ENCODE measurements at regions not wholly inside any gene's neighbourhood (a gene's known extent, or its start where the extent isn't known, plus 50 kb on each side); places are given as distances from the start of the nearest gene placed in this dataset.

GRCh38 chr15:35755237-35755802 lies 209.4 kb upstream of the DPH6 start:
- no peak overlapping the region for H3K4me3 Mint-ChIP-seq (ENCODE audit: unreplicated experiment)
- no TSS peak for BruUV-seq (replicated peaks)
- H3K9me3 Mint-ChIP-seq (ENCODE audit: unreplicated experiment), result no peaks in the 10 kb centered on the region
- no peak for TF ChIP-seq CTCF (IDR thresholded peaks at IDR 0.05; ENCODE audit: unreplicated experiment)
- H3K27ac Mint-ChIP-seq (ENCODE audit: low read depth, unreplicated experiment), result no peak overlapping the region
- H3K4me1 Mint-ChIP-seq (ENCODE audit: insufficient read depth, unreplicated experiment), result no peaks in the 10 kb centered on the region
- POLR2A ChIA-PET, result interaction anchor here (0.7 kb wide), 1 partner anchor 685 kb away, joined by 3 read pairs; no protein-coding TSS in a partner anchor
- no peaks in the 10 kb centered on the region for H3K27me3 Mint-ChIP-seq (ENCODE audit: insufficient read depth, unreplicated experiment)
- intact Hi-C loops (cut with micrococcal nuclease), result no loop called here
- CTCF ChIA-PET, result interaction anchor here (0.6 to 0.8 kb wide), 5 partner anchors 200 to 1376 kb away, joined by 3 to 5 read pairs (median 3); no protein-coding TSS in a partner anchor
- no peaks in the 10 kb centered on the region for H3K36me3 Mint-ChIP-seq (ENCODE audit: insufficient read depth, unreplicated experiment)
- DNase-seq (ENCODE audit: unreplicated experiment), result no peak

GRCh38 chr15:35756623-35757022 lies 210.7 kb upstream of the DPH6 start:
- intact Hi-C loops (cut with micrococcal nuclease), result no loop called here
- no peaks in the 10 kb centered on the region for H3K36me3 Mint-ChIP-seq (ENCODE audit: insufficient read depth, unreplicated experiment)
- TF ChIP-seq CTCF (IDR thresholded peaks at IDR 0.05; ENCODE audit: unreplicated experiment), result no peak
- no peaks in the 10 kb centered on the region for H3K4me1 Mint-ChIP-seq (ENCODE audit: insufficient read depth, unreplicated experiment)
- no peak overlapping the region for H3K27ac Mint-ChIP-seq (ENCODE audit: low read depth, unreplicated experiment)
- DNase-seq (ENCODE audit: unreplicated experiment), result no peak
- CTCF ChIA-PET, result interaction anchor here (0.9 to 1.4 kb wide), 3 partner anchors 21 to 237 kb away, joined by 3 to 4 read pairs (median 4); no protein-coding TSS in a partner anchor
- no TSS peak for BruUV-seq (replicated peaks)
- no peak overlapping the region for H3K4me3 Mint-ChIP-seq (ENCODE audit: unreplicated experiment)
- POLR2A ChIA-PET, result interaction anchor here (0.6 kb wide), 1 partner anchor 179 kb away, joined by 3 read pairs; no protein-coding TSS in a partner anchor
- no peaks in the 10 kb centered on the region for H3K9me3 Mint-ChIP-seq (ENCODE audit: unreplicated experiment)
- no peaks in the 10 kb centered on the region for H3K27me3 Mint-ChIP-seq (ENCODE audit: insufficient read depth, unreplicated experiment)

- BruUV-seq (replicated peaks), result no TSS peak
These were observed 211.4 kb upstream of the DPH6 start for GRCh38 chr15:35757361-35757760.

GRCh38 chr15:35757765-35758164 lies 211.8 kb upstream of the DPH6 start:
- POLR2A ChIA-PET, result no interaction called here
- no peak for DNase-seq (ENCODE audit: unreplicated experiment)

More at GRCh38 chr15:35757361-35757760, 211.4 kb upstream of the DPH6 start:
- intact Hi-C loops (cut with micrococcal nuclease), result no loop called here
- H3K27ac Mint-ChIP-seq (ENCODE audit: low read depth, unreplicated experiment), result no peak overlapping the region
- no peaks in the 10 kb centered on the region for H3K36me3 Mint-ChIP-seq (ENCODE audit: insufficient read depth, unreplicated experiment)
- ChIA-PET CTCF (interaction anchor here (0.5 to 1.4 kb wide), 4 partner anchors 20 to 769 kb away, joined by 3 to 5 read pairs (median 4); partner anchors contain the start of gene ZNF770), POLR2A (no interaction called here)
- no peaks in the 10 kb centered on the region for H3K27me3 Mint-ChIP-seq (ENCODE audit: insufficient read depth, unreplicated experiment)
- no peaks in the 10 kb centered on the region for H3K9me3 Mint-ChIP-seq (ENCODE audit: unreplicated experiment)
- no peak overlapping the region for H3K4me3 Mint-ChIP-seq (ENCODE audit: unreplicated experiment)
- TF ChIP-seq CTCF (IDR thresholded peaks at IDR 0.05; ENCODE audit: unreplicated experiment), result no peak
- H3K4me1 Mint-ChIP-seq (ENCODE audit: insufficient read depth, unreplicated experiment), result no peaks in the 10 kb centered on the region
- DNase-seq (ENCODE audit: unreplicated experiment), result no peak

More at GRCh38 chr15:35757765-35758164, 211.8 kb upstream of the DPH6 start:
- no peaks in the 10 kb centered on the region for H3K27me3 Mint-ChIP-seq (ENCODE audit: insufficient read depth, unreplicated experiment)
- no peaks in the 10 kb centered on the region for H3K9me3 Mint-ChIP-seq (ENCODE audit: unreplicated experiment)
- TF ChIP-seq CTCF (IDR thresholded peaks at IDR 0.05; ENCODE audit: unreplicated experiment), result no peak
- H3K4me3 Mint-ChIP-seq (ENCODE audit: unreplicated experiment), result no peak overlapping the region
- H3K36me3 Mint-ChIP-seq (ENCODE audit: insufficient read depth, unreplicated experiment), result no peaks in the 10 kb centered on the region
- no TSS peak for BruUV-seq (replicated peaks)
- CTCF ChIA-PET, result interaction anchor here (0.5 to 0.9 kb wide), 4 partner anchors 20 to 770 kb away, joined by 3 to 5 read pairs (median 4); partner anchors contain the start of gene ZNF770
- no peak overlapping the region for H3K27ac Mint-ChIP-seq (ENCODE audit: low read depth, unreplicated experiment)
- intact Hi-C loops (cut with micrococcal nuclease), result no loop called here
- H3K4me1 Mint-ChIP-seq (ENCODE audit: insufficient read depth, unreplicated experiment), result no peaks in the 10 kb centered on the region

All from MCF 10A (cell line).